ENCODE measurements at regions not wholly inside any gene's neighbourhood (a gene's known extent, or its start where the extent isn't known, plus 50 kb on each side); places are given as distances from the start of the nearest gene placed in this dataset.

DNA sequence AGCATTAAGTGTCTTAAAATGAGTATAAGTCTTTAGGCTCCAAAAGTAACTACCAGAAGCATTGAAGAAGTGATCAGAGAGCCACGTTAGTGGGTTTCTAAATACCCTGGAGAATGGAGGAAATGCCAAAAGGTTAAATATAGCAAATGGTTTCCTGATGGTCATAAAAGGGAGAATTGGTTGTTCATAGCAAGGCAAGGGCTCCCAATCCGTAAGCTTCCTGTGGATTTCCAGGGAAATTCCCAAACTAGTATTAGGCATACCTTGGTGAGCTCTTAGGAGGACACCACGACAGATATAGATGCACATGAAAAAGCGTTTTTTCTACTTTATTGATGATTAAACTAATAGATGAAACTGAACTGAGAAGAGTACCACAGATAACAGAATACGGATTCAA is 410.9 kb downstream of the FOXO1 start:
- H3K4me3 ChIP-seq (ENCODE audit: low read depth, low read length, poor library complexity, severe bottlenecking), result no peak overlapping the region
- H3K27me3 ChIP-seq (ENCODE audit: insufficient read depth, low read length), result no peaks in the 10 kb centered on the region
- H3K79me2 ChIP-seq (ENCODE audit: insufficient read depth, low read length), result no peaks in the 10 kb centered on the region
- H4K20me1 ChIP-seq (ENCODE audit: insufficient read depth, low read length), result no peaks in the 10 kb centered on the region
- H3K4me1 ChIP-seq (ENCODE audit: insufficient read depth, low read length, severe bottlenecking), result peaks cover 21% of the 10 kb centered on the region
- H3K4me2 ChIP-seq (ENCODE audit: low read length), result no peak overlapping the region
- H2AFZ ChIP-seq (ENCODE audit: low read length), result no peak overlapping the region
- H3K9ac ChIP-seq (ENCODE audit: low read length), result no peak overlapping the region
- no peaks in the 10 kb centered on the region for H3K36me3 ChIP-seq (ENCODE audit: insufficient read depth, low read length)
- no peak overlapping the region for H3K27ac ChIP-seq (ENCODE audit: low read depth, low read length, poor library complexity, severe bottlenecking)
- no peaks in the 10 kb centered on the region for H3K9me2 ChIP-seq (ENCODE audit: low read depth, low read length)
- TF ChIP-seq EZH2 (IDR thresholded peaks at IDR 0.05; ENCODE audit: borderline replicate concordance, low read length), result no peak
- TF ChIP-seq, protein P1, sequence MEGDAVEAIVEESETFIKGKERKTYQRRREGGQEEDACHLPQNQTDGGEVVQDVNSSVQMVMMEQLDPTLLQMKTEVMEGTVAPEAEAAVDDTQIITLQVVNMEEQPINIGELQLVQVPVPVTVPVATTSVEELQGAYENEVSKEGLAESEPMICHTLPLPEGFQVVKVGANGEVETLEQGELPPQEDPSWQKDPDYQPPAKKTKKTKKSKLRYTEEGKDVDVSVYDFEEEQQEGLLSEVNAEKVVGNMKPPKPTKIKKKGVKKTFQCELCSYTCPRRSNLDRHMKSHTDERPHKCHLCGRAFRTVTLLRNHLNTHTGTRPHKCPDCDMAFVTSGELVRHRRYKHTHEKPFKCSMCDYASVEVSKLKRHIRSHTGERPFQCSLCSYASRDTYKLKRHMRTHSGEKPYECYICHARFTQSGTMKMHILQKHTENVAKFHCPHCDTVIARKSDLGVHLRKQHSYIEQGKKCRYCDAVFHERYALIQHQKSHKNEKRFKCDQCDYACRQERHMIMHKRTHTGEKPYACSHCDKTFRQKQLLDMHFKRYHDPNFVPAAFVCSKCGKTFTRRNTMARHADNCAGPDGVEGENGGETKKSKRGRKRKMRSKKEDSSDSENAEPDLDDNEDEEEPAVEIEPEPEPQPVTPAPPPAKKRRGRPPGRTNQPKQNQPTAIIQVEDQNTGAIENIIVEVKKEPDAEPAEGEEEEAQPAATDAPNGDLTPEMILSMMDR (IDR thresholded peaks at IDR 0.05; ENCODE audit: low read length), result no peak
- H3F3A ChIP-seq (ENCODE audit: insufficient read depth, low read length), result no peaks in the 10 kb centered on the region
- no peaks in the 10 kb centered on the region for H3K9me3 ChIP-seq (ENCODE audit: low read length)

DNA sequence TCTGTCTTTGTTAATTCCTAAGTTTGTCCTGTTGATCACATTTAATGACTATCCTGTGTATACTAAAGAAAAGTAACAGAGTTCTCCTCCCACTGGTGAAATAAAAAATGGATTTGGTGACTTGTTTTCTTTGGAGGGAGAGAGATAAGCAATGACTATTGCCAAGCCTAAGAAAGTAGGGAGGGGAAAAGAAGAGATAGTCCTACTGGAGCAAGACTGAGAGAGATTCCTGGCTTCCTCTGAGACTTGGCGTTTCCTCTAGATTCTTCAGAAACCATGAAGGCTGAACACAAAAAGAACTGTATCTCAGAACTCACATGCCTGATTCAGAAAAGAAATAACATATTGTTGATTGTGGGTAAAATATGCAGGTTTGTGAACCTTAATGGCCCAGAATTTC is 406.5 kb downstream of the FOXO1 start:
- Histone ChIP-seq H3K4me1 (ENCODE audit: insufficient read depth, low read length, severe bottlenecking) (no peaks in the 10 kb centered on the region), H3K79me2 (ENCODE audit: insufficient read depth, low read length) (no peaks in the 10 kb centered on the region), H3K9me2 (ENCODE audit: low read depth, low read length) (no peaks in the 10 kb centered on the region), H3K4me3 (ENCODE audit: low read depth, low read length, poor library complexity, severe bottlenecking) (no peak overlapping the region), H4K20me1 (ENCODE audit: insufficient read depth, low read length) (no peaks in the 10 kb centered on the region), H3K9ac (ENCODE audit: low read length) (no peak overlapping the region), H3K9me3 (ENCODE audit: low read length) (no peaks in the 10 kb centered on the region), H3K27me3 (ENCODE audit: insufficient read depth, low read length) (no peaks in the 10 kb centered on the region), H3K27ac (ENCODE audit: low read depth, low read length, poor library complexity, severe bottlenecking) (no peak overlapping the region), H2AFZ (ENCODE audit: low read length) (no peak overlapping the region), H3K4me2 (ENCODE audit: low read length) (no peak overlapping the region), H3F3A (ENCODE audit: insufficient read depth, low read length) (no peaks in the 10 kb centered on the region), H3K36me3 (ENCODE audit: insufficient read depth, low read length) (no peaks in the 10 kb centered on the region)
- TF ChIP-seq EZH2 (IDR thresholded peaks at IDR 0.05; ENCODE audit: borderline replicate concordance, low read length), result no peak
- TF ChIP-seq, protein P1 (IDR thresholded peaks at IDR 0.05; ENCODE audit: low read length), result no peak

DNA sequence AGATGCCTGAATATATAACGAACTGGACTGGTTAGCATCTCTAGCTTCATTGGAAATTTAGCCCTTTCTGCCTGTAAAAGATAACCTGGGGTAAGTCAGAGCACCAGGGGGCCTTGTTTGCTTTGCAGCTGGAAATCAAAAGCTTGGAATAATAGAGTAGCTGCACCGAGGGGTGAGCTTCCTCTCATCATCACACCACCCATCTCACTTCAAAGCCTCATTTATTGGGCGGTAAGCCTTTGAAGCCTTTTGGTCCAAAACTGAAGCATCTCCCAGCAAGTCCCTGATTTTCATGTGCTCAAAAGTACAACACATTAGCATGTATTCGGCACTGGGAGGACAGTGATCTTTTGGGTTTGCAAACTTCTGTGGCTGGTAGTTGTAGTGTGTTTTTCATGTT is 405.1 kb downstream of the FOXO1 start:
- Histone ChIP-seq H4K20me1 (ENCODE audit: insufficient read depth, low read length) (no peaks in the 10 kb centered on the region), H3K27me3 (ENCODE audit: insufficient read depth, low read length) (no peaks in the 10 kb centered on the region), H3K4me2 (ENCODE audit: low read length) (no peak overlapping the region), H3K36me3 (ENCODE audit: insufficient read depth, low read length) (no peaks in the 10 kb centered on the region), H3F3A (ENCODE audit: insufficient read depth, low read length) (no peaks in the 10 kb centered on the region), H3K9me2 (ENCODE audit: low read depth, low read length) (no peaks in the 10 kb centered on the region), H3K4me1 (ENCODE audit: insufficient read depth, low read length, severe bottlenecking) (no peaks in the 10 kb centered on the region), H3K27ac (ENCODE audit: low read depth, low read length, poor library complexity, severe bottlenecking) (no peak overlapping the region), H3K9ac (ENCODE audit: low read length) (no peak overlapping the region), H2AFZ (ENCODE audit: low read length) (no peak overlapping the region), H3K9me3 (ENCODE audit: low read length) (no peaks in the 10 kb centered on the region), H3K4me3 (ENCODE audit: low read depth, low read length, poor library complexity, severe bottlenecking) (no peak overlapping the region), H3K79me2 (ENCODE audit: insufficient read depth, low read length) (no peaks in the 10 kb centered on the region)
- TF ChIP-seq, protein P1 (IDR thresholded peaks at IDR 0.05; ENCODE audit: low read length), result no peak
- TF ChIP-seq EZH2 (IDR thresholded peaks at IDR 0.05; ENCODE audit: borderline replicate concordance, low read length), result no peak
